Activated CD8-positive, alpha-beta memory T cell treated with anti-CD3 and anti-CD28 coated beads for 36 hours (primary cell): ENCODE measurements at regions not wholly inside any gene's neighbourhood (a gene's known extent, or its start where the extent isn't known, plus 50 kb on each side); places are given as distances from the start of the nearest gene placed in this dataset.
"Not testable (repeated sequence)": the region's sequence is repeated elsewhere in the genome, so short reads cannot be mapped to it uniquely, and the experiment has no call there.

Source experiments
- CTCF ChIA-PET: fragments of 350-600 bp; sonication (Branson Sonifier 250); formaldehyde crosslinking; loops from one replicate; lab custom pipeline; 2021; ENCODE audit warnings: antibody characterized with exemption; lab: Charles Lee
- POLR2A ChIA-PET: fragments of 350-600 bp; sonication (Branson Sonifier 250); formaldehyde crosslinking; loops from one replicate; lab custom pipeline; 2021; ENCODE audit warnings: antibody characterized with exemption; lab: Charles Lee

DNA sequence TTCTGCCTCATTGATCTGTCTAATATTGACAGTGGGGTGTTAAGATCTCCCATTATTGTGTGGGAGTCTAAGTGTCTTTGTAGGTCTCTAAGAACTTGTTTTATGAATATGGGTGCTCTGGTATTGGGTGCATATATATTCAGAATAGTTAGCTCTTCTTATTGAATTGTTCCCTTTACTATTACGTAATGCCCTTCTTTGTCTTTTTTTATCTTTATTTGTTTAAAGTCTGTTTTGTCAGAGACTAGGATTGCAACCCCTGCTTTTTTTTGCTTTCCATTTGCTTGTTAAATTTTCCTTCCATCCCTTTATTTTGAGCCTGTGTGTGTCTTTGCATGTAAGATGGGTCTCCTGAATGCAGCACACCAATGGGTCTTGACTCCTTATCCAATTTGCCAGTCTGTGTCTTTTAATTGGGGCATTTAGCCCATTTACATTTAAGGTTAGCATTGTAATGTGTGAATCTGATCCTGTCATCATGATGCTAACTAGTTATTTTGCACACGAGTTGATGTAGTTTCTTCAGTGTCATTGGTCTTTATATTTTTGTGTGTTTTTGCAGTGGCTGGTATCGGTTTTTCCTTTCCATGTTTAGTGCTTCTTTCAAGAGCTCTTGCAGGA, 1126.0 kb upstream of the TMEM132C start:
- CTCF ChIA-PET: not testable (repeated sequence)

GRCh38 chr12:127143020-127143419, 1124.0 kb upstream of the TMEM132C start:
- CTCF ChIA-PET: no interaction called here
- POLR2A ChIA-PET: no interaction called here

More for the DNA sequence above, 1126.0 kb upstream of the TMEM132C start:
- POLR2A ChIA-PET: not testable (repeated sequence)

DNA sequence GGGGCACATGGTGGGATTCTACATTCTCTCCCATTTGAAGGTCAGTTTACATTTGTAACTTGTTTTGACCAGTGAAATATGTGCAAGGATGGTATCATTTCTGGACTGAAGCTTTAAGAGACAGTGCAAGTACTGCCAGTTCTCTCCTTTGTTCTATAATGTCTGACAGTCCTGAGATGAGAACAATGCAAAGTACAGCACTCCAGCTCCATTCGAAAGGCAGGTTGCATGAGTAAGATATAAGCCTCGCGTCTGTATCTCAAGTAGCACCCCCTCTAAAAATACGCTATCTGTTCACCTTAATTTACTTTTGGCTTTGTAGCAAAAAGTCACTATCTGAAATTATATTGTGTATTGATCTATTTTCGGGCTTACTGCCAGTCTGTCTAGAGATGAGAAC, 1122.2 kb upstream of the TMEM132C start:
- POLR2A ChIA-PET: no interaction called here
- CTCF ChIA-PET: no interaction called here

- CTCF ChIA-PET: no interaction called here
- POLR2A ChIA-PET: interaction anchor here (1.1 kb wide), 1 partner anchor 18 kb away, joined by 3 read pairs; no protein-coding TSS in a partner anchor
Measured at GRCh38 chr12:127145241-127145928, 1121.6 kb upstream of the TMEM132C start.

DNA sequence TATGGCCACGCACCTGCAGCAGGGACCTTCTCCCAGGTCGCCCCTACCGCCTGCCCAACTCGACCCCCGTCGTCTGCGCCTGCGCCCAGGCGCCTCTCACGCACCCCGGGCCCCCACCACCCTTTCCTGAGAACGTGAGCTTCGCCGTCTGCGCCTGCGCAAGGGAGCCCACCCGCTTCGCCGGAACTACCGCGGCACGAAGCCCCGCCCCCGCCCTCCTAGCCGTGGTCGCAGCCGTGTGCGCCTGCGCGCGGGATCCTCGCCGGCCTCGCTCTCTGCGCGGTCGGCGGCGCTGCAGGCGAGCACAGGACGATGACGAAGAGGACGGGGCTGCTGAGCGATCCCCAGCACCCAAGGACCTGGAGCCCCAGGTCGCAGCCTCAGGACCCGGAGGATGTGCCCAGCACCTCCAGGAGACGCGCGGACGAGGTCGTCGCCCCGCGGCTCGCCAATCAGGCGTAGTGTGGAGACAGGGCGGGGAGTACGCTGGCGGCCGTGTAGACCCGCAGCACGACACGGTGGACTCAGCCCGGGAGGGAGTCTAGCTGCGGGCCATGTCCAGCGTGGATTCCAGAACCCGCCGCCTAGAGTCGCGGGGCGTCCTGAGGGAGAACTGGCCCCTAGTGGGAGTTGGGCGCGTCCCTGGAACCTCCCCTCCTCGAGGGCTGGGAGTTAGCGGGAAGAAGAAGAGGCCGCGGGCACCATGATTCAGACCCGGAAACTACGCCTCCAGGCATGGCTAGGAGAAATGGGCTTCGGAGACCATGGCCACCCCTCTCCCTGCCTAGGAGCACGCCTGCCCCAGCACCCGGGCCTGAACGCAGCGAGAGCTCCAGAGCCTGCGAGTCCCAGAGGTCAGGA, 1120.8 kb upstream of the TMEM132C start:
- ChIA-PET CTCF (no interaction called here), POLR2A (interaction anchor here (1.1 kb wide), 1 partner anchor 17 kb away, joined by 3 read pairs; no protein-coding TSS in a partner anchor)

GRCh38 chr12:127146991-127147718, 1119.8 kb upstream of the TMEM132C start:
- CTCF ChIA-PET: no interaction called here

DNA sequence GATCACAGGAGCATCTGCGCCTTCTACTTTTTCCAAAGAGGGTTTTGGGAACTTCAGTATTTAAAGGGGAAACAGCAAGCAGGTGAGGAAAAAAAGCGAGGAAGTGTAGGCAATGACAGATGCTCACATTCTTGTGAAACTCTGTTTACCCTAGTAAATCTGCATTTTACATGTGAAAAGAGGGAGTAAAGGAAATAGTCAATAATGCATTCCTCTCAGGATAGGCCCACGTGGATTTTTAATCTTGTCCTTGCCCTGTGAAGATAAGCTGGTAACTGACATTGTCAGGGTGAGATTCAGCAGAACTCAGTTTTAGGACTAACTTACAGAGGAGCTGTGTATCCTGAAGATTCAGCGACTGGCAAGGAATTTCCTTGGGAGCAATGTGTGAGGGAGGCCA, 1119.2 kb upstream of the TMEM132C start:
- CTCF ChIA-PET: no interaction called here
- POLR2A ChIA-PET: no interaction called here

More at GRCh38 chr12:127146991-127147718, 1119.8 kb upstream of the TMEM132C start:
- POLR2A ChIA-PET: no interaction called here

- CTCF ChIA-PET: no interaction called here
- POLR2A ChIA-PET: no interaction called here
Measured at GRCh38 chr12:127148318-127148717, 1118.7 kb upstream of the TMEM132C start.

GRCh38 chr12:127149226-127149964, 1117.6 kb upstream of the TMEM132C start:
- ChIA-PET CTCF (interaction anchor here (0.5 kb wide), 1 partner anchor 20 kb away, joined by 5 read pairs; no protein-coding TSS in a partner anchor), POLR2A (no interaction called here)

GRCh38 chr12:127150028-127150427, 1116.9 kb upstream of the TMEM132C start:
- POLR2A ChIA-PET: no interaction called here
- CTCF ChIA-PET: no interaction called here

GRCh38 chr12:127150479-127150878, 1116.5 kb upstream of the TMEM132C start:
- ChIA-PET CTCF (no interaction called here), POLR2A (no interaction called here)

DNA sequence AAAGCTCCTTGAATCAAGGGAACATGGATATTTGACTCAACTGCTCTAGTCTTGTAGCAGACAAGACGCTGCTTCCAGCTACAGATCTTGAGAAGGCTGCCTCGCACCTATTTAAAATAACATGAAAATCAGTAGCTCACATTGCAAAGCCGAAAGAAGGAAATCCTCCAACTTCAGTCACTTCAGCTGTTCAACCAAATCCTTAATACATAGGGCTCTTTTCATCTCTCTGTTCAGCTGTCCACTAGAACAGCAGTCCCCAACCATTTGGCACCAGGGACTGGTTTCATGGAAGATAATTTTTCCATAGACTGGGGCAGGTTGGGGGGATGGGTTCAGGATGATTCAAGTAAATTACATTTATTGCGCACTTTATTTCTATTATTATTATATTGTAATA, 1116.0 kb upstream of the TMEM132C start:
- CTCF ChIA-PET: no interaction called here
- POLR2A ChIA-PET: no interaction called here

- POLR2A ChIA-PET: no interaction called here
- CTCF ChIA-PET: no interaction called here
Measured at GRCh38 chr12:127153996-127154395, 1113.0 kb upstream of the TMEM132C start.

- POLR2A ChIA-PET, CTCF ChIA-PET: not testable (repeated sequence)
Measured at GRCh38 chr12:127154830-127155229, 1112.1 kb upstream of the TMEM132C start.

- CTCF ChIA-PET, POLR2A ChIA-PET: not testable (repeated sequence)
Measured at GRCh38 chr12:127155935-127156619, 1110.9 kb upstream of the TMEM132C start.

DNA sequence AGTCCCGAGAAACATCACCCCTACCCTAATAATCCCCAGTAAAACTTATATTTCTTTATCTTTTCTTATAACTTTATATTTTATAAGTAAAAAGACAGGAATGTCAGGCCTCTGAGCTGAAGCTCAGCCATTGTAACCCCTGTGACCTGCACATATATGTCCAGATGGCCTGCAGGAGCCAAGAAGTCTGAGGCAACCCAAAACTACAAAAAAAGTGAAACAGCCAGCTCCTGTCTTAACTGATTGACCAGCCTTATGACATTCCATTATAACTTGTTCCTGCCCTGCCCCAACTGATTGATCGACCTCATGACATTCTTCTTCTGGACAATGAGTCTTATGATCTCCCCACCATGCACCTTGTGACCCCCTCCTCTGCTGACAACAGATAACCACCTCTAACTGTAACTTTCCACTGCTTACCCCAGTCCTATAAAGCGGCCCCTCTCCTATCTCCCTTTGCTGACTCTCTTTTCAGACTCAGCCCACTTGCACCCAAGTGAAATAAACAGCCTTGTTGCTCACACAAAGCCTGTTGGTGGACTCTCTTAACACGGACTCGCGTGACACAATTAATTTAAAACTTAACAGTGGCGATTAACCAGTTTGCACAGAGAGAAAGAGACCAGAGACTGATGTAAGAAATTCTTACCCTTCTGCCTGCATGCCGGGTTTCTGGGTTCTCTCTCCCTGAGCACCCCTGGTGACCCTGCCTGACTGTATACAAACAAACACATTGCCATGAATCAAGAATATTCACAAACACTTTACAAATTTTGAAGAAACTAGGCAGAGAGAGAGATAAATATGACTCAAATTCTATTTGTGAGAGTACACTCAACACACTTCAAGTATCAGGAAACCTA, 1109.2 kb upstream of the TMEM132C start:
- CTCF ChIA-PET: interaction anchor here (0.6 kb wide), 1 partner anchor 1136 kb away, joined by 3 read pairs; no protein-coding TSS in a partner anchor
- POLR2A ChIA-PET: not testable (repeated sequence)

GRCh38 chr12:127158385-127159061, 1108.4 kb upstream of the TMEM132C start:
- ChIA-PET CTCF (no interaction called here), POLR2A (no interaction called here)
